ENCODE measurements at regions not wholly inside any gene's neighbourhood (a gene's known extent, or its start where the extent isn't known, plus 50 kb on each side); places are given as distances from the start of the nearest gene placed in this dataset.

- no peak overlapping the region for H3K9ac ChIP-seq
- peaks cover 0 to 11% (median 6%) of the 10 kb centered on the region in 11 experiments; a peak in 6 of 22 replicates for H3K9me3 ChIP-seq (replicated peaks in 1 of 11)
- H3K36me3 ChIP-seq: no peaks in the 10 kb centered on the region
- TF ChIP-seq Cebpa-rat (IDR thresholded peaks at IDR 0.05): no peak
- no peak overlapping the region for H3K27ac ChIP-seq
- no peak overlapping the region for H3K4me3 ChIP-seq
- no peaks in the 10 kb centered on the region for H4K20me1 ChIP-seq
- no peaks in the 10 kb centered on the region for H3K27me3 ChIP-seq
- no peak overlapping the region for H3K4me2 ChIP-seq
- H3K4me1 ChIP-seq: peaks cover 0 to 6% (median 5%) of the 10 kb centered on the region in 10 experiments; a peak in 13 of 20 replicates
Observed at GRCh38 chr21:36564647-36565046, 84.7 kb upstream of the CLDN14 start.

- H3K27me3 ChIP-seq: no peaks in the 10 kb centered on the region
- peaks cover 0 to 6% (median 5%) of the 10 kb centered on the region in 10 experiments; a peak in 13 of 20 replicates for H3K4me1 ChIP-seq
- H3K4me2 ChIP-seq: no peak overlapping the region
- peaks cover 0 to 11% (median 6%) of the 10 kb centered on the region in 11 experiments; a peak in 6 of 22 replicates for H3K9me3 ChIP-seq (replicated peaks in 1 of 11)
- H4K20me1 ChIP-seq: no peaks in the 10 kb centered on the region
- no peak overlapping the region for H3K27ac ChIP-seq
- H3K36me3 ChIP-seq: no peaks in the 10 kb centered on the region
- no peak for TF ChIP-seq Cebpa-rat (IDR thresholded peaks at IDR 0.05)
- no peak overlapping the region for H3K9ac ChIP-seq
- no peak overlapping the region for H3K4me3 ChIP-seq
Observed at GRCh38 chr21:36565540-36565939, 85.6 kb upstream of the CLDN14 start.

GRCh38 chr21:36566644-36567043, 86.7 kb upstream of the CLDN14 start:
- Histone ChIP-seq H3K9me3 (replicated peaks in 1 of 11) (peaks cover 0 to 11% (median 6%) of the 10 kb centered on the region in 11 experiments; a peak in 6 of 22 replicates), H4K20me1 (no peaks in the 10 kb centered on the region), H3K36me3 (no peaks in the 10 kb centered on the region), H3K4me1 (peaks cover 0 to 6% (median 5%) of the 10 kb centered on the region in 10 experiments; a peak in 13 of 20 replicates), H3K27me3 (no peaks in the 10 kb centered on the region), H3K27ac (no peak overlapping the region), H3K4me3 (no peak overlapping the region), H3K9ac (no peak overlapping the region), H3K4me2 (no peak overlapping the region)
- no peak for TF ChIP-seq Cebpa-rat (IDR thresholded peaks at IDR 0.05)

- Histone ChIP-seq H3K4me2 (no peak overlapping the region), H3K27ac (no peak overlapping the region), H3K9ac (no peak overlapping the region), H3K4me3 (no peak overlapping the region), H3K27me3 (no peaks in the 10 kb centered on the region), H3K4me1 (peaks cover 0 to 1% (median under 1%) of the 10 kb centered on the region in 10 experiments; a peak in 12 of 20 replicates), H4K20me1 (no peaks in the 10 kb centered on the region), H3K9me3 (replicated peaks in 1 of 11) (peaks cover 0 to 11% (median 6%) of the 10 kb centered on the region in 11 experiments; a peak in 6 of 22 replicates), H3K36me3 (no peaks in the 10 kb centered on the region)
- no peak for TF ChIP-seq Cebpa-rat (IDR thresholded peaks at IDR 0.05)
Observed at GRCh38 chr21:36567216-36567885, 87.4 kb upstream of the CLDN14 start.

GRCh38 chr21:36569511-36569910, 89.6 kb upstream of the CLDN14 start:
- Histone ChIP-seq H3K4me2 (no peak overlapping the region), H4K20me1 (no peaks in the 10 kb centered on the region), H3K4me3 (no peak overlapping the region), H3K27me3 (no peaks in the 10 kb centered on the region), H3K9me3 (replicated peaks in 1 of 11) (peaks cover 0 to 8% (median 4%) of the 10 kb centered on the region in 11 experiments; a peak in 5 of 22 replicates), H3K27ac (no peak overlapping the region), H3K9ac (no peak overlapping the region), H3K4me1 (no peaks in the 10 kb centered on the region), H3K36me3 (no peaks in the 10 kb centered on the region)
- TF ChIP-seq Cebpa-rat (IDR thresholded peaks at IDR 0.05): no peak

GRCh38 chr21:36571556-36571955, 91.6 kb upstream of the CLDN14 start:
- no peak overlapping the region for H3K4me3 ChIP-seq
- no peaks in the 10 kb centered on the region for H3K36me3 ChIP-seq
- H3K4me1 ChIP-seq: peaks cover 0 to 3% (median 0%) of the 10 kb centered on the region in 10 experiments; a peak in 4 of 20 replicates
- no peaks in the 10 kb centered on the region for H3K27me3 ChIP-seq
- H3K9me3 ChIP-seq (replicated peaks in 1 of 11): 0 out of 22 replicates have a peak, but pooled peaks cover 0 to 1% (median 0%) of the 10 kb centered on the region in 11 experiments
- no peak overlapping the region for H3K27ac ChIP-seq
- H4K20me1 ChIP-seq: no peaks in the 10 kb centered on the region
- no peak for TF ChIP-seq Cebpa-rat (IDR thresholded peaks at IDR 0.05)
- H3K4me2 ChIP-seq: no peak overlapping the region
- H3K9ac ChIP-seq: no peak overlapping the region

- no peak overlapping the region for H3K4me2 ChIP-seq
- H3K36me3 ChIP-seq: no peaks in the 10 kb centered on the region
- H3K27ac ChIP-seq: no peak overlapping the region
- H3K4me3 ChIP-seq: no peak overlapping the region
- TF ChIP-seq Cebpa-rat (IDR thresholded peaks at IDR 0.05): no peak
- H3K9ac ChIP-seq: no peak overlapping the region
- 0 out of 22 replicates have a peak, but pooled peaks cover 0 to 5% (median 0%) of the 10 kb centered on the region in 11 experiments for H3K9me3 ChIP-seq (replicated peaks in 1 of 11)
- H3K27me3 ChIP-seq: no peaks in the 10 kb centered on the region
- H3K4me1 ChIP-seq: peaks cover 0 to 8% (median 2%) of the 10 kb centered on the region in 10 experiments; a peak in 14 of 20 replicates
- no peaks in the 10 kb centered on the region for H4K20me1 ChIP-seq
Observed at GRCh38 chr21:36572039-36572438, 92.1 kb upstream of the CLDN14 start.

- Histone ChIP-seq H3K27me3 (no peaks in the 10 kb centered on the region), H3K27ac (no peak overlapping the region), H3K4me2 (no peak overlapping the region), H3K36me3 (no peaks in the 10 kb centered on the region), H4K20me1 (no peaks in the 10 kb centered on the region), H3K9me3 (replicated peaks in 1 of 11) (peaks cover 0 to 12% (median 3%) of the 10 kb centered on the region in 11 experiments; a peak in 2 of 22 replicates), H3K9ac (no peak overlapping the region), H3K4me1 (peaks cover 5 to 18% (median 9%) of the 10 kb centered on the region in 10 experiments; a peak in 17 of 20 replicates), H3K4me3 (no peak overlapping the region)
- no peak for TF ChIP-seq Cebpa-rat (IDR thresholded peaks at IDR 0.05)
Observed at GRCh38 chr21:36575306-36575705, 95.4 kb upstream of the CLDN14 start.

GRCh38 chr21:36576441-36576840, 96.5 kb upstream of the CLDN14 start:
- Histone ChIP-seq H3K4me2 (peak overlapping the region in 4 of 11 experiments; percentile 59 to 69 (median 63); a peak in 5 of 22 replicates), H3K27me3 (no peaks in the 10 kb centered on the region), H3K9ac (no peak overlapping the region), H3K4me3 (no peak overlapping the region), H3K36me3 (no peaks in the 10 kb centered on the region), H3K27ac (no peak overlapping the region), H3K9me3 (replicated peaks in 1 of 11) (peaks cover 0 to 12% (median 3%) of the 10 kb centered on the region in 11 experiments; a peak in 2 of 22 replicates), H4K20me1 (no peaks in the 10 kb centered on the region), H3K4me1 (peaks cover 5 to 18% (median 9%) of the 10 kb centered on the region in 10 experiments; a peak in 17 of 20 replicates)
- TF ChIP-seq Cebpa-rat (IDR thresholded peaks at IDR 0.05): no peak

Data from BLaER1 treated with 17β-estradiol and CSF1 and Interleukin-3, amounts not matched to agents 10 nM and 100 nM (cell line).